ENCODE measurements at regions not wholly inside any gene's neighbourhood (a gene's known extent, or its start where the extent isn't known, plus 50 kb on each side); places are given as distances from the start of the nearest gene placed in this dataset.
"Not testable (repeated sequence)": the region's sequence is repeated elsewhere in the genome, so short reads cannot be mapped to it uniquely, and the experiment has no call there.

- H3K4me3 ChIP-seq (ENCODE audit: control insufficient read depth, low read depth, low read length) = no peak overlapping the region
- DNase-seq (ENCODE audit: low read depth) = peak; percentile 25
- TF ChIP-seq CTCF (IDR thresholded peaks at IDR 0.05; ENCODE audit: control insufficient read depth, insufficient read depth, low read depth, low read length, missing control alignments) = no peak
Measured at GRCh38 chr7:81873559-81873958, 103.7 kb upstream of the HGF start.

- no peak for DNase-seq (ENCODE audit: low read depth)
- TF ChIP-seq CTCF (IDR thresholded peaks at IDR 0.05; ENCODE audit: control insufficient read depth, insufficient read depth, low read depth, low read length, missing control alignments) = no peak
- no peak overlapping the region for H3K4me3 ChIP-seq (ENCODE audit: control insufficient read depth, low read depth, low read length)
Measured at GRCh38 chr7:81871606-81872265, 101.9 kb upstream of the HGF start.

GRCh38 chr7:81870608-81871007 is 100.8 kb upstream of the HGF start:
- DNase-seq (ENCODE audit: low read depth) = no peak
- no peak overlapping the region for H3K4me3 ChIP-seq (ENCODE audit: control insufficient read depth, low read depth, low read length)
- no peak for TF ChIP-seq CTCF (IDR thresholded peaks at IDR 0.05; ENCODE audit: control insufficient read depth, insufficient read depth, low read depth, low read length, missing control alignments)

- H3K4me3 ChIP-seq (ENCODE audit: control insufficient read depth, low read depth, low read length) = no peak overlapping the region
- no peak for TF ChIP-seq CTCF (IDR thresholded peaks at IDR 0.05; ENCODE audit: control insufficient read depth, insufficient read depth, low read depth, low read length, missing control alignments)
- no peak for DNase-seq (ENCODE audit: low read depth)
Measured at GRCh38 chr7:81869670-81870069, 99.8 kb upstream of the HGF start.

- no peak for TF ChIP-seq CTCF (IDR thresholded peaks at IDR 0.05; ENCODE audit: control insufficient read depth, insufficient read depth, low read depth, low read length, missing control alignments)
- DNase-seq (ENCODE audit: low read depth) = no peak
- no peak overlapping the region for H3K4me3 ChIP-seq (ENCODE audit: control insufficient read depth, low read depth, low read length)
Measured at GRCh38 chr7:81865754-81866153, 95.9 kb upstream of the HGF start.

- DNase-seq (ENCODE audit: low read depth) = no peak
- no peak overlapping the region for H3K4me3 ChIP-seq (ENCODE audit: control insufficient read depth, low read depth, low read length)
- TF ChIP-seq CTCF (IDR thresholded peaks at IDR 0.05; ENCODE audit: control insufficient read depth, insufficient read depth, low read depth, low read length, missing control alignments) = no peak
Measured at GRCh38 chr7:81859433-81859832, 89.6 kb upstream of the HGF start.

GRCh38 chr7:81858820-81859219 is 89.0 kb upstream of the HGF start:
- DNase-seq (ENCODE audit: low read depth); H3K4me3 ChIP-seq (ENCODE audit: control insufficient read depth, low read depth, low read length): not testable (repeated sequence)

Measured in AG09309 (cell line).